Activated CD4-positive, alpha-beta T cell treated with anti-CD3 and anti-CD28 coated beads, Interleukin-2, Interleukin-4, amounts not matched to agents 100 ng/mL and 50 ng/mL, durations not matched to agents 16 hours and 8 hours (primary cell): ENCODE measurements at regions not wholly inside any gene's neighbourhood (a gene's known extent, or its start where the extent isn't known, plus 50 kb on each side); places are given as distances from the start of the nearest gene placed in this dataset.
"Not testable (repeated sequence)": the region's sequence is repeated elsewhere in the genome, so short reads cannot be mapped to it uniquely, and the experiment has no call there.

Source experiments
- DNase-seq: peaks from one replicate; pipeline ENCODE4 v3.0.0-alpha.2; 2020; ENCODE audit warnings: low spot score

- no peak for DNase-seq
These were observed 231.9 kb downstream of the ATPSCKMT start for GRCh38 chr5:10017786-10018185.

- DNase-seq: not testable (repeated sequence)
These were observed 233.1 kb downstream of the ATPSCKMT start for GRCh38 chr5:10016559-10016958.

GRCh38 chr5:10015681-10016080 is 234.0 kb downstream of the ATPSCKMT start:
- not testable (repeated sequence) for DNase-seq

- no peak for DNase-seq
These were observed 239.9 kb downstream of the ATPSCKMT start for GRCh38 chr5:10009802-10010201.

- no peak for DNase-seq
These were observed 262.6 kb downstream of the ATPSCKMT start for GRCh38 chr5:9987101-9987500.

- DNase-seq: no peak
These were observed 272.6 kb downstream of the ATPSCKMT start for GRCh38 chr5:9977070-9977469.

- DNase-seq: no peak
These were observed 273.1 kb downstream of the ATPSCKMT start for GRCh38 chr5:9976621-9977020.

- no peak for DNase-seq
These were observed 277.6 kb downstream of the ATPSCKMT start for GRCh38 chr5:9972059-9972458.

GRCh38 chr5:9971301-9971700 is 278.4 kb downstream of the ATPSCKMT start:
- no peak for DNase-seq

GRCh38 chr5:9958914-9959313 is 290.8 kb downstream of the ATPSCKMT start:
- no peak for DNase-seq

GRCh38 chr5:9957214-9957613 is 292.5 kb downstream of the ATPSCKMT start:
- DNase-seq: no peak

- no peak for DNase-seq
These were observed 293.0 kb downstream of the ATPSCKMT start for GRCh38 chr5:9956725-9957124.

- no peak for DNase-seq
These were observed 294.1 kb downstream of the ATPSCKMT start for GRCh38 chr5:9955586-9955985.

GRCh38 chr5:9954869-9955268 is 294.8 kb downstream of the ATPSCKMT start:
- no peak for DNase-seq

- no peak for DNase-seq
These were observed 296.0 kb downstream of the ATPSCKMT start for GRCh38 chr5:9953691-9954090.

- no peak for DNase-seq
These were observed 297.7 kb downstream of the ATPSCKMT start for GRCh38 chr5:9951865-9952516.

- no peak for DNase-seq
These were observed 301.7 kb downstream of the ATPSCKMT start for GRCh38 chr5:9947944-9948343.

GRCh38 chr5:9947225-9947714 is 302.4 kb downstream of the ATPSCKMT start:
- no peak for DNase-seq

GRCh38 chr5:9932770-9933169 is 302.6 kb upstream of the TAS2R1 start:
- DNase-seq: no peak

GRCh38 chr5:9930156-9930555 is 300.0 kb upstream of the TAS2R1 start:
- no peak for DNase-seq

- no peak for DNase-seq
These were observed 298.2 kb upstream of the TAS2R1 start for GRCh38 chr5:9928326-9928725.

GRCh38 chr5:9927521-9927997 is 297.4 kb upstream of the TAS2R1 start:
- DNase-seq: no peak

GRCh38 chr5:9927106-9927505 is 297.0 kb upstream of the TAS2R1 start:
- DNase-seq: no peak

GRCh38 chr5:9924614-9925013 is 294.5 kb upstream of the TAS2R1 start:
- DNase-seq: peak; percentile 33
